ENCODE measurements at regions not wholly inside any gene's neighbourhood (a gene's known extent, or its start where the extent isn't known, plus 50 kb on each side); places are given as distances from the start of the nearest gene placed in this dataset.
A peak's percentile ranks its signal among the peaks of the same experiment; 100 is the strongest.

GRCh38 chr22:27420195-27420816, 381.2 kb downstream of the MN1 start:
- DNase-seq (ENCODE audit: low spot score) = no peak

DNA sequence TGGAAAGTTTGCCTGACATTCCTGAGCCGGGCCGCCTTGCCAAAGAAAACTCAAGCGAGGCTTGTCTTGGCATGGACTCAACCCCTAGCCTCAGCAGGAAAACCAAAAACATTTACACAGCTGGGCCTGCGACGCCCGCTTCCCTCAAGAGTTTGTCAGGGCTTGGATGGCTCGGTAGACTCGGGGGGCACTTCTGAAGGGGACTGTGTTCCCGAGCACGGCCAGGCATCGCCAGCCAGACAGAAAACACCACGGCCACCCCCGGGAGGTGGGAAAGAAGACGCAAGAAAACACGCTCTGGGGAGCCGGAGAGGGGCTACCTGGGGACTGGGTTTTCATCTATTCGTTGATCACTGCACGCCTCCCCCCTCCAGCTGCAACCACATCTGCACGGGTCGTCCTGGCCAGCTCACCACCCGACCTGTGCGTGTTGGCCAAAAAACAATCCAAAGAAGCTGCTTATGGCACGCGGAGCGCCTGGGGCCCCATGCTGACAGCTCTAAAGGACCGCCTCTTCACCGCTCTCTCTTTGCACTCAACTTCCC, 380.7 kb downstream of the MN1 start:
- DNase-seq (ENCODE audit: low spot score) = no peak

GRCh38 chr22:27422442-27422841, 379.1 kb downstream of the MN1 start:
- no peak for DNase-seq (ENCODE audit: low spot score)

- no peak for DNase-seq (ENCODE audit: low spot score)
Measured at GRCh38 chr22:27424319-27424718, 377.2 kb downstream of the MN1 start.

GRCh38 chr22:27429476-27429875, 372.1 kb downstream of the MN1 start:
- DNase-seq (ENCODE audit: low spot score) = no peak

- DNase-seq (ENCODE audit: low spot score) = no peak
Measured at GRCh38 chr22:27431081-27431480, 370.5 kb downstream of the MN1 start.

DNA sequence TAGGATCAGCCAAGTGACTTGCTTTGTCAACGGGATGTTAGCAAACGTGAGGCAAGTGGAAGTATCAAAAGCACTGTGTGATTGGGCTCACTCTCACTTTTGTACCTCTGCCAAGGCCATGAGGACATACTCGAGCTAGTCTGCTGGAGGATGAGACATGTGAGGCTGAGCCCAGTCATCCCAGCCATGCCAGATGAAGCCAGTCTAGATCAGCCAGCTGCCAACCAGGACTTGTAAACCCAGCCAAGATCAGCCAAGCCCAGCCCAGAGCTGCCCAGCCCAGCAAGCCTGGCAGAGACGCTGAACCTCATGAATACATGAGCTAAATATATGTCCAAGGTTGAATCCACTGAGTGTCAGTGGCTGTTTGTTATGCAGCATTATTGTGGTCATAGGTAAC, 369.7 kb downstream of the MN1 start:
- no peak for DNase-seq (ENCODE audit: low spot score)

DNA sequence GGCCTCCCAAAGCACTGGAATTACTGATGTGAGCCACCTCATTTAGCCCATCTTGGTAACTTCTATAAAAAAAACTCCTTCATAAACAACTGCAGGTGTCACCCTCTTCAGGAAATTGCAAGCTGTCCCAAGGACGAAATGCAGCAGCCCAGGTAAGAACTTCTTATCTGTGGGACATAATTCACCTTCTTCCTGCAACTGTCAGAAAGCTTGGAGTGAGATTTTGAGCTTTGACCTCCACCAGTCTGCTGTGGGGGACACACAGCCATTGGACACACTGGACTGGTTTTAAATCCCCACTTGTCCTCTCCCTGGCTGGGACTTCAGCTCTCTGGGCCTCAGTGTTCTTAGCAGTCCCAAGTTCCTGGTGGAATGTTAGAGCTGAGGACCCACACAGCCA, 368.5 kb downstream of the MN1 start:
- DNase-seq (ENCODE audit: low spot score) = peak; percentile 23

DNA sequence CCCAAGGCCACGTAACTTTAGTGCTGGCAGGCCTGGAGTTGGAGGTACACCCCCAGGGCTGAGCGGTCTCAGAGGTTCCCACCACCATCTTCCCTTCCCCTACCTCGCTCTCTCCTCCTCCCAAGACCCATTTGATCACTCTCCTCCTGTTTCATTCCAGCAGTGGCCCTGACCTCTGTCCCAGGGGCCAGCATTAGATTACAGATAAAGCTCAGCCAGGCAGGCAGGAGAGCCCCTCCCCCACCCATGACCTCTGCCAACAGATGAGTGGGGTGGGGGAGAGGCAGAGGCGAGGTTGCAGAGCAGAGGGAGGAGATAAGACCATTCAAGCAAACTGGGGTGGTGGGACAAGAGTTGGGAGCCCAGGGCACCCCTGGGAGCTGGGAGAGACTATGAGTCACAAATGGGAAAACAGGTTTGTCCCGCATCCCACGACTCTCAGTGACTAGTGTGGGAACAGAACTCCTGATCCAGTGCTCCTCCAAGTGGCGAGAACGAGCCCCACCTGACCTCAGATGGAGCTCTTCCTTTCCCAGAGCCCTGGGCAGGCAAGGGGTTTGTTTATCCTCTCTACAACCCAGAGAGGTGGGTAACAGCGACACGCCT, 367.9 kb downstream of the MN1 start:
- peak; percentile 49 for DNase-seq (ENCODE audit: low spot score)

GRCh38 chr22:27434898-27435297, 366.7 kb downstream of the MN1 start:
- no peak for DNase-seq (ENCODE audit: low spot score)

GRCh38 chr22:27435844-27436576, 365.5 kb downstream of the MN1 start:
- no peak for DNase-seq (ENCODE audit: low spot score)

DNA sequence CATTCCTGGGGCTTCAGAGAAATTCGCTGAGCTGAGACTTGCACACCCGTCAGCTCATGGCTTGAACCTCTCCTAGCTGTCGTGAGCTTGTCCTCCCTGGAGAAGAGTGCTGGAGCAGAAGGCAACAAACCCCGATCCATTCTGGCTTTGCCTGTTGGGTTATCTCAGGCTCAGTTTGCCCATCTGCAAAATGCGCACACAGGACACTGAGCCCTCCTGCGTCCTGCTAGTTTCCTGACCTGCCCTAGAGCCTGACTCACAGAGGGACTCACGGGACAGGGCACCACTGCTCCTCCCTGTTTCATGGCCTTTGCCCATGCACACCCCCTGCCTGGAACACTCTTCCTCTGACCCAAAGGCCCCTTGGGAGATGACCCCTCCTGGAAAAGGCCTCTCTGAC, 365.0 kb downstream of the MN1 start:
- DNase-seq (ENCODE audit: low spot score) = no peak

GRCh38 chr22:27437570-27437969, 364.0 kb downstream of the MN1 start:
- no peak for DNase-seq (ENCODE audit: low spot score)

DNA sequence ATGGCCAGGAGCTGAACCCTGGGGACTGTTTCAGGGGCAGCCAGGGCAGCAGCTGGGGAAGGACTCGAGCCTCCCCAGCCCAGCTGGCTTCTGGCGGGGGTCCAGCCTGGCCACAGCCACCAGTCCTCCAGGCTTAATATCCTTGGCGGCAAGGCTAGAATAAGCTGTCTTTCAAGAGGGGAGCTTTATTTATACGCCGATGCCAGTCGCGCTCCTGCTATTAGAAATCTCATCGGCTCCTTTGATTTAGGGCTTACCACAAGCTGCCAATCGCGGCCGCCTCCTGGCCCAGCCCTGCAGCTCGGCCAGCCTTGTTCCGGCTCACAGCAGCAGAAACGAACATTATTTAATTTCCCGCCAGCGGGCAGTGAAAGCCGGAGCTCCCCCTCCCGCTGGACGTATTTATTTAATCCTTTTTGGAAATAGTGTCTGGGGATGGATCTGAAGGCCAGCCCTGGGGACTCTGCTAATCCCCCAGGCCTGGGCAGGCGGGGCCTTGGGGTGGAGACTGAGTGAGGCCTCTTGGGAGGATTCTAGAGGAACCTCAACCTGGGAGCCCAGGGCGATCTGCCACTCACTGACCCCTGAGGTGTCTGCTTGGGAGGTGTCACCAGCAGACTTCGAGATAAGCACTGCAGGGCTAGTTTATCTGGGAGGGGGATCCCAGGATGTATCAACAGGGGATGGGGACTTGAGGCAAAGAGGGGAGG, 363.1 kb downstream of the MN1 start:
- no peak for DNase-seq (ENCODE audit: low spot score)

- DNase-seq (ENCODE audit: low spot score) = no peak
Measured at GRCh38 chr22:27439131-27439530, 362.4 kb downstream of the MN1 start.

DNA sequence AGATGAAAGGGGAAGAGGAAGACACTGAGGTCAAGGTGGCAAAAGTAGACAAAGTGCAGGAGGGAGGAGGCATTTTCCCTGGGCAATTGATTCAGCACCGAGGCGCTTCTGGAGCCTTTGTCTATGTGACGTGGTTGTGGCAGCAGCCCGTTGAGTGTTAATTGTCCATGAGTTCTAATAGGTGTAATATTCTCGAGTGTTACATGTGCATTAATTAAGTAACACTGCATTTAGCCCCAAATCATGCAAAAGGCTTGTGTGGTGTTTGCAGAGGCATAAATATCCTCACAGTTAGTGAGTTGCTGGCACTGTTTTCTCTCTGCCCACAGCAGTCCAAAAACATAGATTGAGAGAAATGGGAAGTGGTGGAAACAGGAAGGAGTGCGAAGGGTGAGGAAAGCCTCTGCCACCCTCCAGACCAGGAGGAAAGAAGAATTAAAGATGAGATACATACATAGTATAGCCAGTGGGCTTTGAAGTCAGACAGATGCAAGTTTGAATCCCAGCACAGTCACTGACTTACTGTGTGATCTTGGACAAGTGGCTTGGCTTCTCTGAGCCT, 361.2 kb downstream of the MN1 start:
- DNase-seq (ENCODE audit: low spot score) = no peak

- DNase-seq (ENCODE audit: low spot score) = no peak
Measured at GRCh38 chr22:27441706-27442475, 359.7 kb downstream of the MN1 start.

GRCh38 chr22:27443306-27443705, 358.2 kb downstream of the MN1 start:
- DNase-seq (ENCODE audit: low spot score) = no peak

DNA sequence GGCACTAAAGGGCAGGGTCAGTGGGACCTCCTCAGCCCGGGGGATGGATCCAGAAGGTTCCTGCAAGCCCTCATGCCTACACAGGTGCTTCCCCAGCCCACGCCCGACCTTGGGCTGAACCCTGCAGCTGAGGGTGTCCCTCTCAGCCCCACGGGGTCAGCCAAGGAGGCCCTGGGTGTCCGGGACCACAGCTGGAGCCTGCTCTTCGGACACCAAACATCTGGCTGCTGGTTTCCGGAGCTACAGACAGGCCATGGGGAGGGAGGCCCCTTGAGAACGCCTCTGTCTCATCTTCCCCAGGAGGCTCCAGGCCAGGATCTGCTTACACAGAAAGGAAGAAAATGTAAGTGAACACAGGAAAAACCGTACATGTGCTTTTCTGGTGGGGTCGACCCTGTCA, 355.7 kb downstream of the MN1 start:
- no peak for DNase-seq (ENCODE audit: low spot score)

DNA sequence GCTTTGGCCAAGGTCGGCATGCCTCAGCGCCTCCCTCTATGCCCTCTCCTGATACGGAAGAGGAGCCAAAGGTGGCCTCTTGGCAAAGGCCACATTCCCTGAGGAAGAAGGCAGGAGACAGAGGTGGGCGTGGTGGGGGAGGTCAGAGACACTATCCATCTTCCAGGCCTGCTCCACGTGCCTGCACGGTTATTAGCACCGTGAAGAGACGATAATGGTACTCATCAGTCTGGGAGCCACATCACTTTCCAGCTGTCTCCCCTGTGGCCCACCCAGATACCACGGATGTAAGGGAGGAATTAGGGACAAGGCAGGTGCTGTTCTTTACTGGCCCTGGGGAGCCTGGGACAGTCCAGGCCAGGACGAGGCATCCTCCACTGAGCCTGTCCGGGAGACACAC, 354.3 kb downstream of the MN1 start:
- DNase-seq (ENCODE audit: low spot score) = no peak

- no peak for DNase-seq (ENCODE audit: low spot score)
Measured at GRCh38 chr22:27450448-27450847, 351.1 kb downstream of the MN1 start.

DNA sequence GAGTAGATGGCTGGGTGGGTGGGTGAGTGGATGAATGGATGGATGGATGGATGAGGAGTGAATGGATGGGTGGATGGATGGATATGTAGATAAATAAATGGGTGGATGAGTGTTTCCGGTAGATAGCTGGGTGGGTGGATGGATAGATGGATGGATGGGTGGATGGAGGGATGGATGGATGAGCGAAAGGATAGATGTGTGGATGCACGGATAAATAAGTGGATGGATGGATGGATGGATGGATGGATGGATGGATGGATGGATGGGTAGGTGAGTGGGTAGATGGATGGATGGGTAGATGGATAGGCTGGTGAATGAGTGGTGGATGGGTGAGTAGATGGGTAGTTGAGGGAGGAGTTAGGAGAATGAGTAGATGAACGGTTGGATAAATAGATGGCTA, 349.3 kb downstream of the MN1 start:
- no peak for DNase-seq (ENCODE audit: low spot score)
